ENCODE measurements at regions not wholly inside any gene's neighbourhood (a gene's known extent, or its start where the extent isn't known, plus 50 kb on each side); places are given as distances from the start of the nearest gene placed in this dataset.
"Not testable (repeated sequence)": the region's sequence is repeated elsewhere in the genome, so short reads cannot be mapped to it uniquely, and the experiment has no call there.

- H3K9me3 ChIP-seq (ENCODE audit: control insufficient read depth, insufficient read depth, low read depth, low read length) = no peaks in the 10 kb centered on the region
- H3K4me1 ChIP-seq (ENCODE audit: control insufficient read depth, insufficient read depth, low read length) = no peaks in the 10 kb centered on the region
- H3K4me3 ChIP-seq (ENCODE audit: low read depth in 2 of 2, low read length in 2 of 2) = no peak overlapping the region
- H3K27me3 ChIP-seq (ENCODE audit: control insufficient read depth, insufficient read depth, low read length) = no peaks in the 10 kb centered on the region
- POLR2A ChIA-PET = no interaction called here
- H3K36me3 ChIP-seq (ENCODE audit: control insufficient read depth, insufficient read depth, low read length) = no peaks in the 10 kb centered on the region
- DNase-seq (ENCODE audit: low read depth, low spot score) = no peak
- ATAC-seq = no peak
- CTCF ChIA-PET = no interaction called here
- in situ Hi-C loops (cut with HindIII; ENCODE audit: low pct_unique_long_range_greater_than_20kb, low sequenced_read_pairs) (no loop called here), intact Hi-C loops (cut with micrococcal nuclease; ENCODE audit: unreplicated experiment) (no loop called here)
- TF ChIP-seq REST (IDR thresholded peaks at IDR 0.05; ENCODE audit: insufficient read depth in 1 of 2, low read depth in 2 of 2, low read length in 1 of 2) = no peak
- no peak for TF ChIP-seq TCF7L2 (IDR thresholded peaks at IDR 0.05; ENCODE audit: low read depth, low read length)
- TF ChIP-seq CTCF (IDR thresholded peaks at IDR 0.05) = no peak
- no peak for TF ChIP-seq POLR2AphosphoS5 (IDR thresholded peaks at IDR 0.05; ENCODE audit: low read depth, low read length)
- no peak for TF ChIP-seq SIN3A (IDR thresholded peaks at IDR 0.05; ENCODE audit: borderline replicate concordance, insufficient read depth, low read depth, low read length)
- H3K27ac ChIP-seq (ENCODE audit: low read length) = peak overlapping the region; percentile 7; the same call in 1 of the 2 replicates
- BruUV-seq (replicated peaks) = no TSS peak
Observed at GRCh38 chr10:33052915-33053810, 95.1 kb upstream of the ITGB1 start.

GRCh38 chr10:33052263-33052875, 94.3 kb upstream of the ITGB1 start:
- ChIA-PET CTCF (no interaction called here), POLR2A (no interaction called here)
- Histone ChIP-seq H3K4me1 (ENCODE audit: control insufficient read depth, insufficient read depth, low read length) (no peaks in the 10 kb centered on the region), H3K36me3 (ENCODE audit: control insufficient read depth, insufficient read depth, low read length) (no peaks in the 10 kb centered on the region), H3K9me3 (ENCODE audit: control insufficient read depth, insufficient read depth, low read depth, low read length) (no peaks in the 10 kb centered on the region), H3K27ac (ENCODE audit: low read length) (no peak overlapping the region), H3K27me3 (ENCODE audit: control insufficient read depth, insufficient read depth, low read length) (no peaks in the 10 kb centered on the region), H3K4me3 (ENCODE audit: low read depth in 2 of 2, low read length in 2 of 2) (no peak overlapping the region)
- in situ Hi-C loops (cut with HindIII; ENCODE audit: low pct_unique_long_range_greater_than_20kb, low sequenced_read_pairs) = no loop called here
- TF ChIP-seq POLR2AphosphoS5 (IDR thresholded peaks at IDR 0.05; ENCODE audit: low read depth, low read length) (no peak), CTCF (IDR thresholded peaks at IDR 0.05) (no peak), SIN3A (IDR thresholded peaks at IDR 0.05; ENCODE audit: borderline replicate concordance, insufficient read depth, low read depth, low read length) (no peak), REST (IDR thresholded peaks at IDR 0.05; ENCODE audit: insufficient read depth in 1 of 2, low read depth in 2 of 2, low read length in 1 of 2) (no peak), TCF7L2 (IDR thresholded peaks at IDR 0.05; ENCODE audit: low read depth, low read length) (no peak)
- DNase-seq (ENCODE audit: low read depth, low spot score) (no peak), ATAC-seq (no peak)
- no TSS peak for BruUV-seq (replicated peaks)
- intact Hi-C loops (cut with micrococcal nuclease; ENCODE audit: unreplicated experiment) = no loop called here

GRCh38 chr10:33049963-33050920, 92.2 kb upstream of the ITGB1 start:
- CTCF ChIA-PET; POLR2A ChIA-PET; H3K27ac ChIP-seq (ENCODE audit: low read length); H3K27me3 ChIP-seq (ENCODE audit: control insufficient read depth, insufficient read depth, low read length); BruUV-seq (replicated peaks); H3K36me3 ChIP-seq (ENCODE audit: control insufficient read depth, insufficient read depth, low read length); DNase-seq (ENCODE audit: low read depth, low spot score); in situ Hi-C loops (cut with HindIII; ENCODE audit: low pct_unique_long_range_greater_than_20kb, low sequenced_read_pairs); ATAC-seq; H3K4me1 ChIP-seq (ENCODE audit: control insufficient read depth, insufficient read depth, low read length); H3K4me3 ChIP-seq (ENCODE audit: low read depth in 2 of 2, low read length in 2 of 2); intact Hi-C loops (cut with micrococcal nuclease; ENCODE audit: unreplicated experiment); H3K9me3 ChIP-seq (ENCODE audit: control insufficient read depth, insufficient read depth, low read depth, low read length): not testable (repeated sequence)
